GM10266 (cell line): ENCODE measurements at regions not wholly inside any gene's neighbourhood (a gene's known extent, or its start where the extent isn't known, plus 50 kb on each side); places are given as distances from the start of the nearest gene placed in this dataset.

Source experiments
- DNase-seq: peaks from one replicate; pipeline ENCODE4 v3.0.0; 2012; ENCODE audit errors: extremely low spot score
- CTCF ChIP-seq: IDR thresholded peaks from 2 replicates; pipeline ENCODE4 v1.5.1; 2012; ENCODE audit warnings: mild to moderate bottlenecking, low read depth; ENCODE audit not compliant: control insufficient read depth, insufficient read depth; ENCODE audit errors: missing control alignments

GRCh38 chr13:23991119-23991518, 93.8 kb upstream of the C1QTNF9B start:
- DNase-seq, result no peak
- no peak for TF ChIP-seq CTCF

- no peak for TF ChIP-seq CTCF
- no peak for DNase-seq
These were observed 95.7 kb upstream of the C1QTNF9B start for GRCh38 chr13:23992781-23993679.

- no peak for TF ChIP-seq CTCF
- no peak for DNase-seq
These were observed 96.3 kb upstream of the C1QTNF9B start for GRCh38 chr13:23993680-23993985.

- TF ChIP-seq CTCF, result no peak
- no peak for DNase-seq
These were observed 98.2 kb upstream of the C1QTNF9B start for GRCh38 chr13:23995283-23996073.

GRCh38 chr13:23996456-23996855, 99.2 kb upstream of the C1QTNF9B start:
- no peak for DNase-seq
- TF ChIP-seq CTCF, result no peak

GRCh38 chr13:23999424-23999823, 102.1 kb upstream of the C1QTNF9B start:
- no peak for TF ChIP-seq CTCF
- no peak for DNase-seq

- DNase-seq, result no peak
- TF ChIP-seq CTCF, result no peak
These were observed 105.0 kb upstream of the C1QTNF9B start for GRCh38 chr13:24002206-24002815.
